Anterior cingulate cortex (tissue), 58 donors: ENCODE measurements at regions not wholly inside any gene's neighbourhood (a gene's known extent, or its start where the extent isn't known, plus 50 kb on each side); places are given as distances from the start of the nearest gene placed in this dataset.

ENCODE experiments used
- DNase-seq, 58 donors: peaks; one replicate each; lab custom pipeline; 2025; lab: John Stamatoyannopoulos, UW

- DNase-seq, result no peak
These were observed 712.8 kb upstream of the CHRM3 start for GRCh38 chr1:238673561-238673960.

- no peak for DNase-seq
These were observed 713.6 kb upstream of the CHRM3 start for GRCh38 chr1:238672806-238673205.

GRCh38 chr1:238672262-238672661 is 714.1 kb upstream of the CHRM3 start:
- DNase-seq, result no peak

GRCh38 chr1:238664139-238664538 is 722.2 kb upstream of the CHRM3 start:
- no peak for DNase-seq

GRCh38 chr1:238660849-238661248 is 725.5 kb upstream of the CHRM3 start:
- DNase-seq, result no peak

GRCh38 chr1:238658763-238659162 is 727.6 kb upstream of the CHRM3 start:
- no peak for DNase-seq

GRCh38 chr1:238653693-238654321 is 732.6 kb upstream of the CHRM3 start:
- no peak for DNase-seq

- no peak for DNase-seq
These were observed 733.9 kb upstream of the CHRM3 start for GRCh38 chr1:238652346-238652968.

GRCh38 chr1:238649200-238649599 is 737.2 kb upstream of the CHRM3 start:
- DNase-seq, result no peak

- no peak for DNase-seq
These were observed 737.6 kb upstream of the CHRM3 start for GRCh38 chr1:238648751-238649150.

GRCh38 chr1:238648296-238648695 is 738.1 kb upstream of the CHRM3 start:
- no peak for DNase-seq

GRCh38 chr1:238647877-238648276 is 738.5 kb upstream of the CHRM3 start:
- no peak for DNase-seq

- no peak for DNase-seq
These were observed 744.1 kb upstream of the CHRM3 start for GRCh38 chr1:238642231-238642630.

- no peak for DNase-seq
These were observed 746.5 kb upstream of the CHRM3 start for GRCh38 chr1:238639861-238640260.

GRCh38 chr1:238628110-238628509 is 737.4 kb upstream of the ZP4 start:
- DNase-seq, result no peak

GRCh38 chr1:238624776-238625175 is 734.1 kb upstream of the ZP4 start:
- no peak for DNase-seq

GRCh38 chr1:238621405-238621804 is 730.7 kb upstream of the ZP4 start:
- DNase-seq, result no peak

- no peak for DNase-seq
These were observed 728.9 kb upstream of the ZP4 start for GRCh38 chr1:238619652-238620051.

- no peak for DNase-seq
These were observed 720.7 kb upstream of the ZP4 start for GRCh38 chr1:238611406-238611805.

GRCh38 chr1:238608144-238608543 is 717.4 kb upstream of the ZP4 start:
- no peak for DNase-seq

- no peak for DNase-seq
These were observed 716.2 kb upstream of the ZP4 start for GRCh38 chr1:238606896-238607295.

- no peak for DNase-seq
These were observed 715.7 kb upstream of the ZP4 start for GRCh38 chr1:238606457-238606856.

- no peak for DNase-seq
These were observed 713.6 kb upstream of the ZP4 start for GRCh38 chr1:238604357-238604756.
